ENCODE measurements at regions not wholly inside any gene's neighbourhood (a gene's known extent, or its start where the extent isn't known, plus 50 kb on each side); places are given as distances from the start of the nearest gene placed in this dataset.

DNA sequence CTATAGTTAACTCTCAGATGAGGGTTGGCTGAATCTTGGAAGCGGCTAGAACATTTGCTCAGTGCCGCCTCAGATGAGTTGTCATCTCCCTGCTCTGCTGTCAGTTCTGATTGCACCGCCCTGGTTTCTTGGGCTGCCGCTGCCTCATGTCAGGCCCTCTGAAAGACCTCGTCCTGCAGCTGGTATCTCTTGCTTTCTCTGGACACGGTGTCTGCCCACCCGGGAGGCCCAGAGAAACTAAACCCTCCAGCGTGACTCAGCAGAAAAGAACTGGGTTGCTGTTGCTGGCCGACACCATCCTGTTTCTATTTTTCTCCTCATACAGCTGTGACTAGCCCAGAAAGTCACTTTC, 355.4 kb downstream of the CD83 start:
- TF ChIP-seq POLR2A (IDR thresholded peaks at IDR 0.05; ENCODE audit: low read length) = no peak
- no peak for TF ChIP-seq GATA1 (IDR thresholded peaks at IDR 0.05; ENCODE audit: low read depth, low read length)

Data from erythroblast (primary cell).